ENCODE measurements at regions not wholly inside any gene's neighbourhood (a gene's known extent, or its start where the extent isn't known, plus 50 kb on each side); places are given as distances from the start of the nearest gene placed in this dataset.

- DNase-seq (ENCODE audit: low read depth in 2 of 2), result no peak
Measured at GRCh38 chr15:96524676-96525417, 194.3 kb downstream of the NR2F2 start.

DNA sequence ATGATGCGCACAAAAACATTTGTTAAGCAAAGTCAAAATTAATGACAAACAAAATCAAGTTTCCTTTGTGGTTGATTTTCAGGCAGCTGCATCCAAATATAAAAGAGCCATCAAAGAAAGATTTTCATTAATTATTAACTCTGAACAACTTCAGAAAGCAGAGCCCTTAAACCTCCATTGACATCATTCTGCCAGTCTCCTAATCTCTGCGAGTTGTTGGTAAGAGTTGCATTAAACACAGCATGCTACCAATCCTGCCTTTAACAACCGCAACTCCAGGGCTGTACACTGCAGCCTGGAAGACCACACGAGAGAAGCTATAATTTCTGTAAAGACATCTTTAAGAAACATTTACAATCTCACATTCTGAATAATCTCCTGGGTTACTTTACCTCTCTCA lies 204.6 kb downstream of the NR2F2 start:
- no peak for DNase-seq (ENCODE audit: low read depth in 2 of 2)

GRCh38 chr15:96538491-96538890 lies 208.0 kb downstream of the NR2F2 start:
- no peak for DNase-seq (ENCODE audit: low read depth in 2 of 2)

DNA sequence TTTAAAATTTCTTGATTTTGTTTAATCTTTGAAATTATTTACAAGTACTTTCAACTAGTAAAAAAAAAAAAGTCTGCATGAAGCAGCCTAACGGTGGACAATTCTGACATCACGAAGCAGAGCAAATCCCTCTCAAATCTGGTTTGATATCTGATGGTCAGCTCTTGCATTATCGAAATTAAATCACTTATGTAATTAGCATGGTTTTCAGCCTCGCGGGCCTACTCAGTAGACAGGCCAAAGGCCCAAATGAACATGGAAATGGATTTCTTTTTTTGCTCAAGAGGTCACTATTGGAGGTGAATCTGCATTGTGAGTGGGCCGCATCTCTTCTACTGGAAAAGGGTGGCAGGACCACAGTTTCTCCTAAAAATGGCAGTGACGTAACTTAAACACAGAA lies 209.8 kb downstream of the NR2F2 start:
- DNase-seq (ENCODE audit: low read depth in 2 of 2), result no peak

- DNase-seq (ENCODE audit: low read depth in 2 of 2), result no peak
Measured at GRCh38 chr15:96542130-96542770, 211.8 kb downstream of the NR2F2 start.

GRCh38 chr15:96544162-96544756 lies 213.8 kb downstream of the NR2F2 start:
- no peak for DNase-seq (ENCODE audit: low read depth in 2 of 2)

DNA sequence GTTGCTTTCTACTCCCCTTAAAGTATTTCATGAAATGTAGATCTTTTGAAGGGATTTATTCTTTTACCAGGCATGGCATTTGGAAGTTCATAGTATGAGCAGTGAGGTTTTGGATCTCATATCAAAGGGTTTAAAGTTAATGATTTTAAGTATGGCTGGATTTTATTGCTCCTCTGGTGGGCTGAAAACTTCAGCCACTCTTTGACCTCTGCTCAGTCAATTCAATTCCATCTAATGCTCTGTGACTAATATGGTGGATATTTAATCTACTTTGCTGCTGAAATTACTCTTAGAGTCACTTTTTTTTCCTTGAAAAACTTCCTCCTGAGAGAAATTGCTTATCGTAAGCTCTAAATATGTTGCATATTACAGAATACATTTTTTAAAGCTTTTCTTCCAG lies 218.6 kb downstream of the NR2F2 start:
- DNase-seq (ENCODE audit: low read depth in 2 of 2), result no peak

- no peak for DNase-seq (ENCODE audit: low read depth in 2 of 2)
Measured at GRCh38 chr15:96551196-96551595, 220.7 kb downstream of the NR2F2 start.

DNA sequence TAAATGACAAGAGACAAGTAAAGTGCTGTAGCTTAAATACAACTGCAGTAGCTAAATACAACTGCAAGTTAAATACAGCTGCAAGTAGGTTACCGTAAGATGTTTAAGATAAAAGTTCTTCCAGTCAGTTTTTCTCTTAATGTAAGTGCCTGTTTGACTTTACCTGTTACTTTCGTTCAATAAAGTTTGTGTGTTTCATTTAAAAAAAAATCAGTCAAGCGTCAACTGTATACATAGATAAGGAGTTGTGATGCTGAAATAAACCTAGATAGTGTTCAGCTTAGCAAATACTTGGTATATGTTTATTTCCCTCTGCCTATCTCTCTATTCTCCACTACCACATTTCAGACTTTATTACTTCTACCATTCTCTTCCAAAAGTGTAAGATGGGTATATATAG lies 221.2 kb downstream of the NR2F2 start:
- DNase-seq (ENCODE audit: low read depth in 2 of 2), result no peak

DNA sequence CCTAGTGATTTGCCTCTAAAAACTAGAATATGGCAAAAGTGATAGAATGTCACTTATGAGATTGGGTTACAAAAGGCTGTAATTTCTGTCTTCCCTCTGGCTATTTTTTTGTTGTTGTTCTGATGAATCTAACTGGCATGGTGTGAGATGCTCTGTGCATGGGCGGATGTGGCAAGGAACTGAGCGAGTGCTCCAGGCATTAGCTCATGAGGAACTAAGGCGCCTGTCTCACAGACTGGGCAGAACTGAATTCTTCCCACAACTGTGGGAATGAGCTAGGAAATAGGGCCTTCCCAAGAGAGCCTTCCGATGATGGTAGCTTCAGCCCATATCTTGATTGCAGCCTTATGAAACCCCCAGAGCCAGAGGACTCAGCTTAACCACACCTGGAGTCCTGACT lies 222.5 kb downstream of the NR2F2 start:
- DNase-seq (ENCODE audit: low read depth in 2 of 2), result no peak

DNA sequence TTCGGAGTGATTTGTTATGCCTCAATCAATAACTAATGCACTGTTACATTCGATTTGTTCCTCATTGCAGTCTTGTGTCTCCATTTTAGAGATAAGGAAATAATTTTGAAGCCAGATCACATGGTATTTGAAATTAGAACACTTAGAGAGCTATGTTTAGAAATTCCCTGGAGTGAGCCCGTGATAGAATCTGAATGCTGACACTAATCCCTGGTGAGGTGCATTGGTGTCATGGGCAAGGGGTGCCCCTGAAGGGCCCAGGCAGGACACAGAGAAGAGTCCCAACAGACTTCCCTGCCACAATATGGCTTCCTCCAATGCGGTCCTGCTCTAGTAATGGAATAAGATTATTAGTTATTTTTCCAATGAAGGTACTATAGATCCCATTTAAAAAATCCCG lies 223.0 kb downstream of the NR2F2 start:
- DNase-seq (ENCODE audit: low read depth in 2 of 2), result no peak

DNA sequence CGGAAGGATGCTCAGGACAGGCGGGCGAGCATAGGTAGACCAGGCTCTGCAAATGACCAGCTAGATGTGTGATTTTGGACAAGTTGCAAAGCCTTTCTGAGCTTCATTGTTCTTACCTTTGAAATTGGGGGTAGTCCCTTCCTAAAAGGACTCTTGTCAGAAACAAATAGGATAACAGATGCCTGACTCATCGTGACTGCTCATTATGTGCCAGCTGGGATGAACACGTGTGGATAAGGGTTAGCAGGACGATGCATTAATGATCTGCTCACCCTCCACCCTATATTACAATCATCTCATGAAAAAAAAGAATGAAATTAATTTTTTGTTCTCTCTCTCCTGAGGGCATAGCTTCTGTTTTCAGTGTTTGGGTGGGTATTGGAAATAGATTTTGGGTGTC lies 223.4 kb downstream of the NR2F2 start:
- DNase-seq (ENCODE audit: low read depth in 2 of 2), result no peak

DNA sequence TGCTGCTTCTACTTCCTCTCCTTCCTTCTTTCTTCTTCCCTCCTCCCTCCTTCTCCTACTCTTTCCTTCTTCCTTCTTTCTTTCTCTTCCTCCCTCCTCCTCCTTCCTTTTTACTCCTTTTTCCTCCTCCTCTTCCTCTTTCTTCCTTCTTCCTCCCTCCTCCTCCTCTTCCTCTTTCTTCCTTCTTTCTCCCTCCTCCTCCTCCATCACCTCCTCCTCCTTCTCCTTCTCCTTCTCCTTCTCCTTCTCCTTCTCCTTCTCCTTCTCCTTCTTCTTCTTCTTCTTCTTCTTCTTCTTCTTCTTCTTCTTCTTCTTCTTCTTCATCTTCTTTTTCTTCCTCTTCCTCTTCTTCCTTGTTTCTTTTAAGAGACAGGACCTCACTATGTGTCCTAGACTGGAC lies 224.0 kb downstream of the NR2F2 start:
- no peak for DNase-seq (ENCODE audit: low read depth in 2 of 2)

DNA sequence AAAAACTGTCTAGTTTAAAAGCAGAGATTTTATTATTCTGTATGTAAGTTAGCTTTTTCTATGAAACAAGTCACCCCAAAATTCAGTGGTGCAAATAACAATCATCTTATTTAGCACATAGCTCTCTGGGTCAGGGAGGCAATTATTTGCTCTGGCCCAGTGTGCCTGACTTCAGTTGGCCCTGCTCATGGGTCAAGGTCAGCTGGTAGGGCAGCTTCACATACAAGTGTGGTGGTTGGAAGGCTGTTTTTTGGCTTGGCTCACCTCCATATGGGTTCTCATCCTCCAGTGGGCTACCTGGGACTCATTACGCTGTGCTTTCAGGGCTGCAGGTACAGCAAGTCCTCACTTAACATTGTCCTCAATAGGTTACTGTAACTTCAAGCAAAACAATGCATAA lies 228.6 kb downstream of the NR2F2 start:
- DNase-seq (ENCODE audit: low read depth in 2 of 2), result no peak

DNA sequence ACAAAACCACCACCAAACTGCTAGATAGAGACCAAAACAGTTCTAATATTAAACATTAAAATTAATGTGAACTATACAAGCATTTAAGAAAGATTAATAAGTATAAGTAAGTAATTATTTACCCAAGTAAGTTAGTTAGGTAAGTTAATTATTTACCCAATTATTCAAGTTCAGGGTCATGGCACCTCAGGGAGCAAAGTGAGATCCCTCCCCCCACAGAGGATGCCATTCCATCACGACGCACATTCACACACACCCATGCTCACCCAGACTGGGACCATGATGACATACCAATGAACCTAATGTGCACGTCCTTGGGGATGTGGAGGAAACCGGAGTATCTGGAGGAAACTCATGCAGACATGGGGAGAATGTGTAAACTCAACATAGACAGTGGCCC lies 229.1 kb downstream of the NR2F2 start:
- DNase-seq (ENCODE audit: low read depth in 2 of 2), result no peak

DNA sequence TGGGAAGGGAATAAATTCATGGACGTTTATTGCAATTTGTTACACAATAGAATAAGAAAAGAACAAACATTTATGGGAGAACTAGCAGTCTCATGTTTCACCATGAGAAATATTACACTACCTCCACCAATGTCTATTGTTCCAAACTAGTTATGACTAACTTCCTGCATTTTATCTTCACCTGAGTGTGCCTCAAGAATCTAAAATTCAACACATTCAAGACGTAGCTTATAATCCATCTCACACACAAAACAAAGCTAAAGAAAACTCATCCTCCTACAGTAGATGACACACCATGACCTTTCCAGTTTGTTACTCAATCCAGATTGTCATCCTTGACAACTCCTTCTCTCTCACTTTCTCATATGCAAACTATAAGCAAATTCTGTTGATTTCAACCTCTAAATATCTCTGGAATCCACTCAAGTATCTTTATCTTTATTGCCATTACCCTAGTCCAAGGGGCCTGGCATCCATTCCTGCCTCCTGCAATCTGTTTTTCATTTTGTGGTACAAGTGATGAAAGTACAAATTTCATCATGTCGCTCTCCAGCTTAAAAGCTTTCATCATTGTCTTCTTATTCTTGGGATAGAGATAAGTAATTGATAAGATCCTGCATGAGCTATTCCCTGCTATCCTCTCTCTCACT lies 229.9 kb downstream of the NR2F2 start:
- no peak for DNase-seq (ENCODE audit: low read depth in 2 of 2)

DNA sequence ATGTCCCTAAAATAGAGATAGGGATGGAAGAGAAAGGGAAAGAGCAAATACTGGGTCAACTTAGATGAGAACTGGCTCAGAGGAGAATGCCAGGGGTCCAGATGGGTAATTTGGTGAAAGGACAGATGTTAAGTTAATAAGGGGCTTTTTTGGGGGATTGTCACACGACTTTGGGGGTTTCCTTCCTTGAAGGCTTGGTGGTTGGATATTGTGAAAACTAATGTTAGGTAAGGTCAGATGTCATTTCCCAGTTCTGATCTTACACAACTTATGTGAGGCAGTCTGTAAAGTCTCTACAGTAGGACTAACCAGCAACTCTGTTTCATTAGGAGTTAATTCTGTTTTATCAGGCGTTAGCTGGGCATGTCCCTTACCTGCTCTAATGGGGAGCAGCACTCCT lies 231.1 kb downstream of the NR2F2 start:
- DNase-seq (ENCODE audit: low read depth in 2 of 2), result no peak

- no peak for DNase-seq (ENCODE audit: low read depth in 2 of 2)
Measured at GRCh38 chr15:96564546-96564945, 234.0 kb downstream of the NR2F2 start.

DNA sequence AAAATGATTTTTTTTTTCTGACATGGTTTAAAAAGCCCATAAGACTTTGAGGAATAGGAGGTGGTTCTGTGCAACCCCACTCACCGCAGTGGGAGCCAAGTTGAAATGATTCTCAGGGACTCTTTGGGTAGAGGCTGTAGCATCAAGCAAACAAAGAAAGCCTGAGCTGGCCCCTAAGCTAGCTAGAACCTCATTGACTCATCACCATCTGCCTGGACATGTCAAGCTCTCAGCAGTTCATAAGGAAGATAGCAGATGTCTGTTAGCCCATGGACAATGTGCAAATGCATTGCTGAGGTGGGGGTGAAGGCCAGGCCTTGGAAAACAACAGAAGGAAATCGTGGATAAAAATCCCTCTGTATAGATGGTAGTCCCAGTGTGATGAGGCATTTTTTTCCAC lies 234.8 kb downstream of the NR2F2 start:
- DNase-seq (ENCODE audit: low read depth in 2 of 2), result no peak

DNA sequence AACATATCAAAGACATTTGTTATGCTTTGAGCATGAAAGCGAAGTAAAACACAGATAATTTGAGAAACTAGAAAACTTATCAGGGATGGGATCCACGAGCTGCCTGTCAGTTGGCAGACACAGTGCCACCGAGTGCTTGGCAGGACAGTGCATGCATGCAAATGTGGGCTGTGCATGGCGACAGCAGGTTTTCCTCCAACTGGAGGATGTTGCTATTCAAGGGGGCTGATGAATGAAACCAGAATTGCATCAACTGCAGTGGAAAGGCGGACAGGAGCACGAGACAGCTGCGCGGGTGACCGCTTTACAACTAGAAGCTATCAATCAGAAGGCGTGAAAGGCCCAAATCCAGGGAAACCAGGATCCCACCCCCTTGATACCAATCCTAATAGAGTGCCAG lies 244.3 kb downstream of the NR2F2 start:
- DNase-seq (ENCODE audit: low read depth in 2 of 2), result no peak

- no peak for DNase-seq (ENCODE audit: low read depth in 2 of 2)
Measured at GRCh38 chr15:96576596-96576995, 246.1 kb downstream of the NR2F2 start.

DNA sequence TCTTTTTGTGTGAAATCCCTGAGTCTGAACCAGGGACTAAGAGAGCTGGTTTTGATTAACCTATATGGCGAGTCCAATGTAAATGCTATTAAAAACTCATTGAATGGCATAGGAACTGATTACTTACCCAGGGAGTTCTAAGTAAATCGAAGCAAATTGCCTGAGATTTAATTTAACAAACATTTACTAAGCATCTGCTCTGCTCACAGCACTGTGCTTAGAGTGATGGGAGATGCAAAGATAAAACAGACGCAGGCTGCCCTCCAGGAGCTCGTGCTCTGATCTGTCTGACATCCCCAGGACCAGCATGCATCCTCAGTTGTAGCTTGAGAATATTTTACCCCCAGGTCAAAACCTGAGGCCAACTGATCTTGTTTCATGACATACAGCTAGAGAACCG lies 247.9 kb downstream of the NR2F2 start:
- no peak for DNase-seq (ENCODE audit: low read depth in 2 of 2)

GRCh38 chr15:96581371-96581770 lies 250.9 kb downstream of the NR2F2 start:
- no peak for DNase-seq (ENCODE audit: low read depth in 2 of 2)
